ENCODE measurements at regions not wholly inside any gene's neighbourhood (a gene's known extent, or its start where the extent isn't known, plus 50 kb on each side); places are given as distances from the start of the nearest gene placed in this dataset.

GRCh38 chr1:222126052-222126451, 384.2 kb upstream of the DUSP10 start:
- peaks cover 36% of the 10 kb centered on the region for H3K4me1 Mint-ChIP-seq
- H3K9me3 Mint-ChIP-seq = peaks cover 9% of the 10 kb centered on the region
- TF ChIP-seq, protein P1, sequence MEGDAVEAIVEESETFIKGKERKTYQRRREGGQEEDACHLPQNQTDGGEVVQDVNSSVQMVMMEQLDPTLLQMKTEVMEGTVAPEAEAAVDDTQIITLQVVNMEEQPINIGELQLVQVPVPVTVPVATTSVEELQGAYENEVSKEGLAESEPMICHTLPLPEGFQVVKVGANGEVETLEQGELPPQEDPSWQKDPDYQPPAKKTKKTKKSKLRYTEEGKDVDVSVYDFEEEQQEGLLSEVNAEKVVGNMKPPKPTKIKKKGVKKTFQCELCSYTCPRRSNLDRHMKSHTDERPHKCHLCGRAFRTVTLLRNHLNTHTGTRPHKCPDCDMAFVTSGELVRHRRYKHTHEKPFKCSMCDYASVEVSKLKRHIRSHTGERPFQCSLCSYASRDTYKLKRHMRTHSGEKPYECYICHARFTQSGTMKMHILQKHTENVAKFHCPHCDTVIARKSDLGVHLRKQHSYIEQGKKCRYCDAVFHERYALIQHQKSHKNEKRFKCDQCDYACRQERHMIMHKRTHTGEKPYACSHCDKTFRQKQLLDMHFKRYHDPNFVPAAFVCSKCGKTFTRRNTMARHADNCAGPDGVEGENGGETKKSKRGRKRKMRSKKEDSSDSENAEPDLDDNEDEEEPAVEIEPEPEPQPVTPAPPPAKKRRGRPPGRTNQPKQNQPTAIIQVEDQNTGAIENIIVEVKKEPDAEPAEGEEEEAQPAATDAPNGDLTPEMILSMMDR (conservative IDR thresholded peaks at IDR 0.05) = no peak
- H3K4me3 Mint-ChIP-seq = no peak overlapping the region
- H3K27me3 Mint-ChIP-seq (ENCODE audit: insufficient read depth) = peaks cover 2% of the 10 kb centered on the region
- no peak overlapping the region for H3K27ac ChIP-seq (ENCODE audit: low read depth, low read length)
- no peak for DNase-seq
- peaks cover 7% of the 10 kb centered on the region for H3K4me1 ChIP-seq (ENCODE audit: control insufficient read depth, insufficient read depth, low read length)
- H3K36me3 Mint-ChIP-seq (ENCODE audit: low read depth) = peaks cover 6% of the 10 kb centered on the region
- 95 to 100% methylated on average over 1 to 4 of the region's 4 CpGs for WGBS, 2 experiments (ENCODE audit: insufficient coverage in 1 of 2, insufficient read length in 1 of 2)
- H3K36me3 ChIP-seq (ENCODE audit: control insufficient read depth, insufficient read depth, low read length) = no peaks in the 10 kb centered on the region
- H3K9ac ChIP-seq (ENCODE audit: extremely low read depth, low read length, poor library complexity, severe bottlenecking) = no peak overlapping the region
- H3K4me3 ChIP-seq (ENCODE audit: low read length) = peak overlapping the region; percentile 26
- no peak overlapping the region for H3K27ac Mint-ChIP-seq
- H3K27me3 ChIP-seq (ENCODE audit: control insufficient read depth, insufficient read depth, low read length, poor library complexity, severe bottlenecking) = no peaks in the 10 kb centered on the region
- peaks cover 15% of the 10 kb centered on the region for H3K9me3 ChIP-seq (ENCODE audit: control insufficient read depth, low read length)

DNA sequence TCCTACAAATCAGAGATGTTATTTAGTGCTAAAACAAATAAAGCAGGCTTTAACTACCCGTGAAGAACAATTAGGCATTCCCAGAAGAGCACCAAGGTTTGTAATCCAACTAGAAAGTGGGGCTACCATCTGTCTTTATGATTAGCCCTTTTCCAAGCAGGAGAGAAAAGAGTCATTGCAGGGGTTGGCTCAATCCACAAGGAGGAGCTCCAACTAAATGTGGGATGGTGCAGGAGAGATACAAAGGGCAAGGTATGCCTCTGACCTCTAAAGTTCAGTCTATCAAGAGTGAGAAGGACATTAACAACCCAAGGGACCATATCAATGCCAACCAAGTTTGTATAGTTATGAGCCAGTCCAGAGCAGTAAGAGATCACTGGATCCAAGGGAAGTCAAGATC, 382.7 kb upstream of the DUSP10 start:
- WGBS, 2 experiments (ENCODE audit: insufficient coverage in 1 of 2, insufficient read length in 1 of 2) = 43 to 53% methylated on average over 1 of the region's 1 CpG
- Mint-ChIP-seq H3K4me1 (peaks cover 25% of the 10 kb centered on the region), H3K27me3 (ENCODE audit: insufficient read depth) (peaks cover 2% of the 10 kb centered on the region), H3K4me3 (no peak overlapping the region), H3K36me3 (ENCODE audit: low read depth) (peaks cover 6% of the 10 kb centered on the region), H3K27ac (no peak overlapping the region), H3K9me3 (peaks cover 9% of the 10 kb centered on the region)
- H3K4me3 ChIP-seq (ENCODE audit: low read length) = no peak overlapping the region
- no peaks in the 10 kb centered on the region for H3K27me3 ChIP-seq (ENCODE audit: control insufficient read depth, insufficient read depth, low read length, poor library complexity, severe bottlenecking)
- peaks cover 7% of the 10 kb centered on the region for H3K4me1 ChIP-seq (ENCODE audit: control insufficient read depth, insufficient read depth, low read length)
- no peak overlapping the region for H3K9ac ChIP-seq (ENCODE audit: extremely low read depth, low read length, poor library complexity, severe bottlenecking)
- TF ChIP-seq, protein P1 (conservative IDR thresholded peaks at IDR 0.05) = peak; percentile 86
- peak; percentile 74 for DNase-seq
- H3K27ac ChIP-seq (ENCODE audit: low read depth, low read length) = no peak overlapping the region
- no peaks in the 10 kb centered on the region for H3K36me3 ChIP-seq (ENCODE audit: control insufficient read depth, insufficient read depth, low read length)
- H3K9me3 ChIP-seq (ENCODE audit: control insufficient read depth, low read length) = peaks cover 15% of the 10 kb centered on the region

DNA sequence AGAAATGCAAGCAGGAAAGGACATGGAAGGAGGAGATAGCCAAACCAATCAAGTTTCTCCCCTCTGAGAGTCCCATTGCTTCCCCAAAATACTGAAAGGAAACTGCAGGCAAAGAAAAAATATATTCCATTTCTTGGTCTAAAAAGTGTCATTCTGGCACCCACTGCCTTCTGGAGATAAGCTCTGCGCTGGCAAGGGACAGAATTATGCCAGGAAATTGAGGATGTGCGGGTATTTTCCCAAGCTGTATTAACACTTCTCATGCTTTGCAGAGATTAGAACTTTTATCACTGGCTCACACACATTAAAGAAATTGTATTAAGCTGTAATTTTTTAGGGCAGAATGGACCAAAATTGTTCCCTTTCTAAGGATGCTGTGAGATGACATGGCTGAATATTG, 381.2 kb upstream of the DUSP10 start:
- peaks cover 5% of the 10 kb centered on the region for H3K4me1 ChIP-seq (ENCODE audit: control insufficient read depth, insufficient read depth, low read length)
- H3K36me3 Mint-ChIP-seq (ENCODE audit: low read depth) = peaks cover 6% of the 10 kb centered on the region
- H3K9ac ChIP-seq (ENCODE audit: extremely low read depth, low read length, poor library complexity, severe bottlenecking) = no peak overlapping the region
- H3K9me3 Mint-ChIP-seq = peaks cover 9% of the 10 kb centered on the region
- no peaks in the 10 kb centered on the region for H3K27me3 ChIP-seq (ENCODE audit: control insufficient read depth, insufficient read depth, low read length, poor library complexity, severe bottlenecking)
- no peak for DNase-seq
- H3K9me3 ChIP-seq (ENCODE audit: control insufficient read depth, low read length) = peaks cover 15% of the 10 kb centered on the region
- no peak overlapping the region for H3K27ac ChIP-seq (ENCODE audit: low read depth, low read length)
- no peak overlapping the region for H3K4me3 Mint-ChIP-seq
- H3K4me3 ChIP-seq (ENCODE audit: low read length) = no peak overlapping the region
- WGBS, 2 experiments (ENCODE audit: insufficient coverage in 1 of 2, insufficient read length in 1 of 2) = 89 to 95% methylated on average over 1 to 2 of the region's 2 CpGs
- no peak overlapping the region for H3K27ac Mint-ChIP-seq
- H3K4me1 Mint-ChIP-seq = peaks cover 14% of the 10 kb centered on the region
- peaks cover 2% of the 10 kb centered on the region for H3K27me3 Mint-ChIP-seq (ENCODE audit: insufficient read depth)
- H3K36me3 ChIP-seq (ENCODE audit: control insufficient read depth, insufficient read depth, low read length) = no peaks in the 10 kb centered on the region
- TF ChIP-seq, protein P1 (conservative IDR thresholded peaks at IDR 0.05) = no peak
